Naive B cell (primary cell): ENCODE measurements at regions not wholly inside any gene's neighbourhood (a gene's known extent, or its start where the extent isn't known, plus 50 kb on each side); places are given as distances from the start of the nearest gene placed in this dataset.
A peak's percentile ranks its signal among the peaks of the same experiment; 100 is the strongest.
"Not testable (repeated sequence)": the region's sequence is repeated elsewhere in the genome, so short reads cannot be mapped to it uniquely, and the experiment has no call there.

ENCODE experiments used
- ATAC-seq, 2 donors: fragments of 150-1000 bp; cut with Tn5 transposase; 2 replicates each; pipeline ENCODE4 v1.10.0; 2021; ENCODE audit warnings: low read depth in 2 of 2, mild to moderate bottlenecking in 2 of 2, moderate library complexity in 2 of 2
- DNase-seq: peaks from one replicate; pipeline ENCODE4 v3.0.0; 2022
- H3K27ac Mint-ChIP-seq, 6 donors: one replicate each; pipeline ENCODE4 v1.8.0; 2020 to 2022; ENCODE audit warnings: mild to moderate bottlenecking in 6 of 6, mixed read lengths in 6 of 6, moderate library complexity in 5 of 6, inconsistent platforms in 2 of 6
- H3K27me3 Mint-ChIP-seq, 3 donors: one replicate each; pipeline ENCODE4 v1.8.0; 2021 to 2022; ENCODE audit warnings: mixed read lengths in 3 of 3, mild to moderate bottlenecking in 1 of 3
- H3K36me3 Mint-ChIP-seq, 2 donors: one replicate each; pipeline ENCODE4 v1.8.0; 2020 to 2022; ENCODE audit warnings: mixed read lengths in 2 of 2, inconsistent platforms in 1 of 2, mild to moderate bottlenecking in 1 of 2
- H3K4me1 Mint-ChIP-seq, 3 donors: one replicate each; pipeline ENCODE4 v1.8.0; 2020 to 2022; ENCODE audit warnings: mixed read lengths in 3 of 3, inconsistent platforms in 1 of 3, mild to moderate bottlenecking in 1 of 3, moderate library complexity in 1 of 3
- H3K4me3 Mint-ChIP-seq, 8 donors: one replicate each; pipeline ENCODE4 v1.8.0; 2020 to 2022; ENCODE audit warnings: mild to moderate bottlenecking in 8 of 8, mixed read lengths in 8 of 8, moderate library complexity in 8 of 8, inconsistent platforms in 2 of 8
- H3K9me3 Mint-ChIP-seq, 7 donors: one replicate each; pipeline ENCODE4 v1.8.0; 2020 to 2022; ENCODE audit warnings: mixed read lengths in 7 of 7, mild to moderate bottlenecking in 5 of 7, inconsistent platforms in 2 of 7, moderate library complexity in 1 of 7

DNA sequence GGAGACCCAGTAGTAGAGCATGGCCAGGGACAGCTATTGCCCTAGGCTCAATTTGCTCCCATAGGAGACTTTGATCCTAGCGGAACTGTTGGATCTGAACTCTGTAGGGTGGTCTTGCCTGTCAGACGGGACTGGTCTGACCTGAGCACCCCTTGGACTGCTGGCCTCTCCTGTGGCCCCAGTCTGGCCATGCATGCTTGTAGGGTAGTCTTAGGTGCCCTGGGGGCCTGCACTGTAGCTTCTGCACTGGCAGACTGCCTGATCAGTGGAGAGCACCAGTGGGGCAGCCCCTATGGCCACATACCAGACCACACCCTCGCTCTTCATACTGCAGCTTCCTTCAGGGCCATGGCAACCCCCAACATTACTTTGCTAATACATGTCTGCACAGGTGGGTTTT, 396.1 kb upstream of the GRAMD2B start:
- DNase-seq = no peak
- Mint-ChIP-seq H3K4me3 (no peak overlapping the region), H3K9me3 (peaks cover 16 to 50% (median 28%) of the 10 kb centered on the region in 7 donors), H3K4me1 (no peaks in the 10 kb centered on the region), H3K27ac (no peak overlapping the region), H3K36me3 (peaks cover 6 to 27% of the 10 kb centered on the region in 2 donors), H3K27me3 (peaks cover 0 to 25% (median 5%) of the 10 kb centered on the region in 3 donors)
- no peak for ATAC-seq

DNA sequence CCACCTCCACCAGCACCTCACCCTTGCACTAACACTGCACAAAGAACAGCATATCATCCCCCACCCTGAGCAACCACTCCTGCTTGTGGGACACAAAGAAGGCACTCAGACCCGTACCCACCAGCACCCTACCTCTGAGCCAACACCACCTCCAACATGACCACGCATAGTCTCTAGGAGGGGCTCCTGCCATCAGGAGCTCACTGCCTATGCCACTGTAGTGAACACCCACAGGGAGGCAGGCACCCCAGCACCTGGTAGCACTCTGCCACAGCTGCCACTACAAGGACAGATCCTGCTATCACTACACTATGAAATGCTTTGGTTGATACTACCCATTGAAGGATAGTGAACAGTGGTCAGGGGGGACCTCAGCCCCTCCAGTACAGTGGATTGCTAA, 395.6 kb upstream of the GRAMD2B start:
- Mint-ChIP-seq H3K4me1 (no peaks in the 10 kb centered on the region), H3K27me3 (peaks cover 0 to 20% (median under 1%) of the 10 kb centered on the region in 3 donors)

DNA sequence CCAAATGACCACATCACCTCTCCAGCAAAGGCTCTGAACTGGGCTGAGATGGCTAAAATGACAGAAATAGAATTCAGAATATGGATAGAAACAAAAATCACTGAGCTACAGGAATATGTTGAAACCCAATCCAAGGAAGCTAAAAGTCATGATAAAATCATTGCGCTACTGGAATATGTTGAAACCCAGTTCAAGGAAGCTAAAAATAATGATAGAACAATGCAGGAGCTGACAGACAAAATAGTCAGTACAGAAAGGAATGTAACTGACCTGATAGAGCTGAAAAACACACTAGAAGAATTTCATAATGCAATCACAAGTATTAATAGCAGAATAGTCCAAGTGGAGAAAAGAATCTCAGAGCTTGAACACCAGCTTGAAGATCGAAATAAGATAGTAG, 394.9 kb upstream of the GRAMD2B start:
- peaks cover 6 to 27% of the 10 kb centered on the region in 2 donors for H3K36me3 Mint-ChIP-seq
- peaks cover 0 to 20% (median 4%) of the 10 kb centered on the region in 3 donors for H3K27me3 Mint-ChIP-seq
- H3K9me3 Mint-ChIP-seq = peaks cover 16 to 50% (median 28%) of the 10 kb centered on the region in 7 donors
- H3K4me3 Mint-ChIP-seq = peak overlapping the region in 1 of 8 donors; percentile 35
- H3K27ac Mint-ChIP-seq = no peak overlapping the region
- H3K4me1 Mint-ChIP-seq = no peaks in the 10 kb centered on the region
- ATAC-seq (no peak), DNase-seq (no peak)

More for the DNA sequence above, 395.6 kb upstream of the GRAMD2B start:
- ATAC-seq (no peak), DNase-seq (no peak)
- H3K27ac Mint-ChIP-seq = no peak overlapping the region
- H3K36me3 Mint-ChIP-seq = peaks cover 6 to 27% of the 10 kb centered on the region in 2 donors
- no peak overlapping the region for H3K4me3 Mint-ChIP-seq
- peaks cover 16 to 50% (median 28%) of the 10 kb centered on the region in 7 donors for H3K9me3 Mint-ChIP-seq

DNA sequence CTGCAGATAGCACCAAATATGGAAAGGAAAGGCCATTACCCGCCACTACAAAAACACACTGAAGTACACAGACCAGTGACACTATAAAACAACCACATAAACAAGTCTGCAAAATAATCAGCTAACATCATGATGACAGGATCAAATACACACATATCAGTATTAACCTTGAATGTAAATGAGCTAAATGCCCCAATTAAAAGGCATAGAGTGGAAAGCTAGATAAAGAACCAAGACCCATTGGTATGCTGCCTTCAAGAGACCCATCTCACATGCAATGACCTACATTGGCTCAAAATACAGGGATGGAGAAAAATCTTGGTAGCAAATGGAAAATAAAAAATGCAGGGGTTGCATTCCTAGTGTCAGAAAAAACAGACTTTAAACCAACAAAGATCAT, 393.9 kb upstream of the GRAMD2B start:
- not testable (repeated sequence) for H3K4me1 Mint-ChIP-seq, H3K27ac Mint-ChIP-seq, ATAC-seq, DNase-seq, H3K4me3 Mint-ChIP-seq
- Mint-ChIP-seq H3K36me3 (peaks cover 6 to 27% of the 10 kb centered on the region in 2 donors), H3K27me3 (peaks cover 0 to 20% (median 4%) of the 10 kb centered on the region in 3 donors), H3K9me3 (peaks cover 16 to 50% (median 28%) of the 10 kb centered on the region in 7 donors)

DNA sequence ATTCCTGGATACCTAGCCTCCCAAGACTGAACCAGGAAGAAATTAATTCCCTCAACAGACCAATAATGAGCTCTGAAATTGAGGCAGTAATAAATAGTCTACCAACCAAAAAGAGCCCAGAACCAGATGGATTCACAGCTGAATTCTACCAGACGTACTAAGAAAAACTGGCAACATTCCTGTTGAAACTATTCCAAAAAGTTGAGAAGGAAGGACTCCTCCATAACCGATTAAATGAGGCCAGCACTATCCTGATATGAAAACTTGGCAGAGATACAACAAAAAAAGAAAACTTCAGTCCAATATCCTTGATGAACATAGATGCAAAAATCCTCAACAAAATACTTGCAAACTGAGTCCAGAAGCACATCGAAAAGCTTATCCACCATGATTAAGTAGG, 392.5 kb upstream of the GRAMD2B start:
- peaks cover 16 to 50% (median 28%) of the 10 kb centered on the region in 7 donors for H3K9me3 Mint-ChIP-seq
- H3K36me3 Mint-ChIP-seq = peaks cover 6 to 27% of the 10 kb centered on the region in 2 donors

DNA sequence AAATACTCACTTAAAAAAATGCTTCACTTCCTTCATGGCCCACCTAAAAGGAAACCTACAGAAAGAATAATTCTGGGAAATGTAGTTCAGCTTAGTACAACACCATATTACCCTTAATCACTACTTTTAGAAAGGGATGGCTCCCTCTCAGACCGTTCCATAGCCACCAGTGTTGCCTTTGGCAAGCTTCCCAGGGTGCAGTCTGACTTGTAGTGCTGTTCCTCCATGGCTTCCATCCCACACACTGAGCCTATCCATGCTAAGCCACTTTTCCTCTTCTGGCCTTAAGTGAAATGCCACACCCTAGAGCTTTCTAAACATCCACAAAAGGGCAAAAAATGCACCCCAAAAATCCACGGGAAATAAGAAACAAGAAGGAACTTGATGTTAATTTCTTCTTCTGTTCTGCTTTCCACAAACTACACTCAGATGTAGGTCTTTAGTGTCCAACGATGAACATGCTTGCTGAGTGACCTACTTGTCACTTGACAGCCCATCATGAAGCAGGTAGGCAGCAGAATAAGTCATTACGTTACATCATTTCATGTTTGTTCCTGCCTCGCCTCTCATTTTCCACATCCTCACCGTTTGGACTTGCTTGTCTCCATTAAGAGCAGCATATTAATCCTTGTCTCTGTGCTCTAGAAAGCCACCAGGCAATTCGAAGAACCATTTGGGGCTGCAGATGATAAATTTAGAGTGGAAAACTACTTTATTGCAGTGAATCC, 391.1 kb upstream of the GRAMD2B start:
- H3K4me1 Mint-ChIP-seq = no peaks in the 10 kb centered on the region
- no peak for ATAC-seq
- H3K27me3 Mint-ChIP-seq = peaks cover 0 to 15% (median 4%) of the 10 kb centered on the region in 3 donors
- H3K9me3 Mint-ChIP-seq = peaks cover 16 to 44% (median 28%) of the 10 kb centered on the region in 7 donors
- H3K4me3 Mint-ChIP-seq = no peak overlapping the region
- H3K27ac Mint-ChIP-seq = no peak overlapping the region
- peaks cover 6 to 20% of the 10 kb centered on the region in 2 donors for H3K36me3 Mint-ChIP-seq
- no peak for DNase-seq

More for the DNA sequence above, 392.5 kb upstream of the GRAMD2B start:
- Mint-ChIP-seq H3K4me3 (no peak overlapping the region), H3K27me3 (peaks cover 0 to 20% (median 4%) of the 10 kb centered on the region in 3 donors), H3K4me1 (no peaks in the 10 kb centered on the region), H3K27ac (no peak overlapping the region)
- DNase-seq = no peak
- no peak for ATAC-seq

DNA sequence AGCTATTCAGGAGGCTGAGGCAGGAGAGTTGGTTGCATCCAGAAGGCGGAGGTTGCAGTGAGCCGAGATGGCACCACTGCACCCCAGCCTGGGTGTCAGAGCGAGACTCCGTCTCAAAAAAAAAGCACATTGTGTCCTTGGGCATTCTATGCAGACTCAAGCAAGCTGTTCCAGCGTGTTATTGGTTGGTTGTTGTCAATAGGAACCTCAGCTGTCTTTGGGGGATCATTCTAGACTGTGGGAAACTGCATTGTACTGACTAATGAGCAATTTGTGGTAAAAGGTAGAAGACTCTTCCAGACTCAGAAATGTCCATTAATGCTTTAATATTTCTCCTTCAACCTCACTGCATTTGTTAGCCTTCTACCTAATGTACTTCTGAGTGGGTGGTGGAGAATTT, 379.5 kb upstream of the GRAMD2B start:
- Mint-ChIP-seq H3K27me3 (peaks cover 0 to 8% (median 0%) of the 10 kb centered on the region in 3 donors), H3K9me3 (peaks cover 0 to 2% (median 0%) of the 10 kb centered on the region in 7 donors), H3K4me3 (no peak overlapping the region), H3K27ac (no peak overlapping the region), H3K36me3 (no peaks in the 10 kb centered on the region), H3K4me1 (no peaks in the 10 kb centered on the region)
- ATAC-seq (no peak), DNase-seq (no peak)

DNA sequence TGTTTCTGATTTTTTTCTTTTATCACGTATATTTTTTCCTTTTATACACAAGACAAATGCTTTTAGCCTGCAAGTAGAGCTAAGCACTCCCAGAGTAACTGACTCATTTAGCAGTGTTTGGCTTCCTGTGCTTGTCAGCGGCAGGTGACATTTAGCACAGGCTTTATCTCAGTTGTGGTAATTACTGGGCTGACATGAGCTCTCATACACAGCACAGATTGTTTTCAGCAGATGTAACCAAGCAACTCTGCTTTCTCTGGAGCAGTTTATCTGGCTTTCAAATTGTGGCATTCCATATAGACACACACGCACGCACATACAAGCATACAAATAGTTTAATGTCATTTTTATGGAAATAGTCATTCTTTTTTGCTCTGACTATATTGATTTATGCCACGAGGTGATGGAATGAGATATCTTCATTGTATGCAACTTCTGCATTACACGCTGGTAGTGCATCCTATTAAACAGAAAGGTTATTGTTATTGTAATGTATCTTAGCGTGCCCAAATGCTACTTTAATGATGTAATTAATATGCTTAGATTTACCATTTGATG, 379.0 kb upstream of the GRAMD2B start:
- ATAC-seq (no peak), DNase-seq (no peak)
- no peak overlapping the region for H3K27ac Mint-ChIP-seq
- H3K4me3 Mint-ChIP-seq = no peak overlapping the region
- no peaks in the 10 kb centered on the region for H3K36me3 Mint-ChIP-seq
- peaks cover 0 to 2% (median 0%) of the 10 kb centered on the region in 7 donors for H3K9me3 Mint-ChIP-seq
- H3K4me1 Mint-ChIP-seq = no peaks in the 10 kb centered on the region
- H3K27me3 Mint-ChIP-seq = peaks cover 0 to 8% (median 0%) of the 10 kb centered on the region in 3 donors

DNA sequence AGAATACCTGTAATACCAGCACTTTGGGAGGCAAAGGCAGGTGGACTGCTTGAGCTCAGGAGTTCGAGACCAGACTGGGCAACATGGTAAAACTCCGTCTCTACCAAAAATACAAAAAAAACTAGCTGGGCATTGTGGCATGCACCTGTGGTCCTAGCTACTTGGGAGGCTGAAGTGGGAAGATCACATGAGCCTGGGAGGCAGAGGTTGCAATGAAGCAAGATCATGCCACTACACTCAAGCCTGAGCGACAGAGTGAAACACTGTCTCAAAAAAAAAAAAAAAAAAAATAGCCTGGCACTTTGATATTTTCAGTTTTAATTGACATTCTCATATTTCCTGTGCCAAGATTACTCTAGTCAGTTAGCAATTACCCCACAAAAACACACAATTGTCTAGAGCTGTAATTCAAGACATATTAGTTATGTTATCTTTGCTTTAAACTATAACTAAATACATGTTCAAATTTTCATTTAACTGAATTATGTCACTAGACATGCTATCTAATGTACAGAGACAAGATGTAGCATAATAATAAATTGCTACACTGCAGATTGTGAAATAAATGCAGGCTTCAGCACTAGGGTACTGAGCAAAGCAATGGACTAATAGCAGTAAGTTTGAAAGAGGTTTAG, 378.2 kb upstream of the GRAMD2B start:
- no peaks in the 10 kb centered on the region for H3K4me1 Mint-ChIP-seq
- no peak overlapping the region for H3K27ac Mint-ChIP-seq
- H3K4me3 Mint-ChIP-seq = no peak overlapping the region
- ATAC-seq (no peak), DNase-seq (no peak)
- H3K27me3 Mint-ChIP-seq = peaks cover 0 to 8% (median 0%) of the 10 kb centered on the region in 3 donors
- H3K9me3 Mint-ChIP-seq = peaks cover 0 to 2% (median 0%) of the 10 kb centered on the region in 7 donors
- H3K36me3 Mint-ChIP-seq = no peaks in the 10 kb centered on the region

DNA sequence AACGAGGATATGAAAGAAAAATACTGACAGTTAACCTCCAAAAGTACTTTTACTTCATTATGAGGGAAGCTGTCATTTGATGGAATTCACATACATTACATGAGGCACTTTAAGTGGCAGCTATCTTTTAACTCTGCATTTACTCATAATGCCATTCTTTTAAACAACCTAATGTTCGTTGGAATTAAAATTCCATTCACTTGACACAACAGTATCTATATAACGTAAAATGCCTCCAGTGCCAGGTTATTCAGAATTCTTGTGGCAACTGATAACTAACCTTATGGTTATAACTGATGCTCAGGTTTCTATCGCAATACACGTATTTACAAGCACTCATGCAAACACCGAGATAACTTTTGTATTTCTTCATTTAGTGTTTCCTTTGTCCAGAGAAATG, 376.9 kb upstream of the GRAMD2B start:
- no peak overlapping the region for H3K4me3 Mint-ChIP-seq
- no peak overlapping the region for H3K27ac Mint-ChIP-seq
- peaks cover 0 to 2% (median 0%) of the 10 kb centered on the region in 7 donors for H3K9me3 Mint-ChIP-seq
- H3K27me3 Mint-ChIP-seq = peaks cover 0 to 8% (median 0%) of the 10 kb centered on the region in 3 donors
- no peak for DNase-seq
- no peak for ATAC-seq
- no peaks in the 10 kb centered on the region for H3K36me3 Mint-ChIP-seq
- H3K4me1 Mint-ChIP-seq = no peaks in the 10 kb centered on the region

DNA sequence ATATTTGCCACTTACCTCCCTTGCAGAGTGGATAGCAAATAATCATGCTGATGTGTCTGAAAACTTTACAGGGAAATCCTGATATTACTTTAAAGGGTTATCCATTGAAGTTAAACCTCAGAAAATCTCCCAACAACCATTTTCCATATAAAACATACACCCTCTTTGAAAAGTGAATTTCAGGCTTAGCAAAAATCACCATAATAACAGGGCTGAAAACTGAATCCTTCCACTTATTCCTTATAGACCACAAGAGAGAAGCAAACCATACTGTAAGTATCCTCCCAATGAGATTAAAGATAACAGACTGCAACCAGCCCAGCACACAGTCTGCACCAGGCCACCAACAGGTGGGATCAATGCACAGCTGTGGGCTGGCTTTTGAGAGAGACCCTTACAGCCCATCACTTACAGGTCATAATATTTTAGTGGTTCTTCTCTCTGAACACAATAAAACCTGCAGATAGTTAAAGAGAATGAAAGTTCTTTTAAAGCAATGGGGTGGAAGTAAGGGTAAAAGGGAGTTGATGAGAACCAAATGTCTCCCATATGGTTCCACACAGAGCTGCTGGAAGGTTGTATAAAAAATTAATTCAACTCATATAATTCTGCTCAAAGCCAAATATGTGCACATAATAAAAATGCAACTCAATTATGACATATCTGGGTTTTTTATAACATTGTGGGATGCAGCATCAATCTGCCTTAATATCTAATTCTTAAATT, 376.2 kb upstream of the GRAMD2B start:
- ATAC-seq (no peak), DNase-seq (no peak)
- peaks cover 0 to 4% (median 0%) of the 10 kb centered on the region in 7 donors for H3K9me3 Mint-ChIP-seq
- peaks cover 0 to 8% (median 0%) of the 10 kb centered on the region in 3 donors for H3K27me3 Mint-ChIP-seq
- H3K4me1 Mint-ChIP-seq = no peaks in the 10 kb centered on the region
- no peak overlapping the region for H3K27ac Mint-ChIP-seq
- no peaks in the 10 kb centered on the region for H3K36me3 Mint-ChIP-seq
- H3K4me3 Mint-ChIP-seq = no peak overlapping the region

DNA sequence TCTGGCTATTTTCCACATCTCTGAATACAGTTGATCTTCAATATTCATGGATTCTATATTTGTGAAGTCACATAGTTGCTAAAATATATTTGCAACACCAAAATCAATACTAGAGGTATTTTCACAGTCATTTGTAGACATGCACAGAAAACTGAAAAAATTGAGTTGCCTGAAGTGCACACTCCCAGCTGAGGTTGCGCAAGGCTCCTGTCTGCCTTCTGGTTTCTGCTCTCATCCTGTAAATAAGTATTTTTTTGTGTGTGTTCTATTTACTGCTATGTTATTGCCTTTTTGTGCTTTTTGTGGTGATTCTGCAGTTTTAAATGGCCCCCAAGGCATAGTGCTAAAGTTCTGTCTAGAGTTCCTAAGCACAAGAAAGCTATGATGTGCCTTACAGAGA, 371.1 kb upstream of the GRAMD2B start:
- peaks cover 0 to 4% (median 0%) of the 10 kb centered on the region in 7 donors for H3K9me3 Mint-ChIP-seq
- H3K4me1 Mint-ChIP-seq = no peaks in the 10 kb centered on the region
- ATAC-seq = no peak
- H3K27ac Mint-ChIP-seq = no peak overlapping the region
- H3K36me3 Mint-ChIP-seq = no peaks in the 10 kb centered on the region
- DNase-seq = no peak
- H3K4me3 Mint-ChIP-seq = no peak overlapping the region
- H3K27me3 Mint-ChIP-seq = peaks cover 0 to 4% (median 0%) of the 10 kb centered on the region in 3 donors

DNA sequence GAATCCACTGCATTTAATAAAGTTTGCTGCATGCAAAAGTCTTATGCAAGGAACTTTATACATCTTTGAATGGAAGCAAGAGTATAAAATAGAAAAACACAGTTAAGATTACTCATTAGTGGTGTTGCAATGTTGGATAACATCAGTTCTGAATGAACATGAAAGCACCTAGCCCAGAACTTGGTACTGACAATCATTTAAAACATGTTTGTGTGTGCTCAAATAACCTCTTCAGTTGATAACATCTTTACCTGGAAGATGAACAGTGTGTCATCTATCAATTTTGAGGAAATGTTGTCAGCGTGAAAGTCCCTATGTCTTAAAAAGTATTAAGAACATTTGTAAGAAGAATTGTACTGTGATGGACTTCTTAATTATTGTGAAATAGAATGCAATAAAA, 370.4 kb upstream of the GRAMD2B start:
- Mint-ChIP-seq H3K9me3 (peaks cover 0 to 4% (median 0%) of the 10 kb centered on the region in 7 donors), H3K4me3 (no peak overlapping the region)
- no peak for DNase-seq

More for the DNA sequence above, 370.4 kb upstream of the GRAMD2B start:
- ATAC-seq = no peak
- Mint-ChIP-seq H3K4me1 (no peaks in the 10 kb centered on the region), H3K27ac (no peak overlapping the region), H3K27me3 (peaks cover 0 to 4% (median 0%) of the 10 kb centered on the region in 3 donors), H3K36me3 (no peaks in the 10 kb centered on the region)
